ENCODE measurements at regions not wholly inside any gene's neighbourhood (a gene's known extent, or its start where the extent isn't known, plus 50 kb on each side); places are given as distances from the start of the nearest gene placed in this dataset.

GRCh38 chr4:184309241-184310170, 91.8 kb upstream of the ENPP6 start:
- H3K4me3 ChIP-seq (ENCODE audit: low read length in 2 of 2): no peak overlapping the region
- no peak overlapping the region for H3K9ac ChIP-seq (ENCODE audit: low read length in 2 of 2)
- H3K9me3 ChIP-seq (ENCODE audit: control insufficient read depth in 2 of 2, low read length in 2 of 2): no peaks in the 10 kb centered on the region
- H3K27me3 ChIP-seq (ENCODE audit: control insufficient read depth in 1 of 2, insufficient read depth in 2 of 2, low read length in 2 of 2): no peaks in the 10 kb centered on the region
- H3K27ac ChIP-seq (ENCODE audit: low read length): no peak overlapping the region
- H3K4me1 ChIP-seq (ENCODE audit: control insufficient read depth, insufficient read depth, low read length): peaks cover 4% of the 10 kb centered on the region
- no peaks in the 10 kb centered on the region for H3K36me3 ChIP-seq (ENCODE audit: control insufficient read depth in 2 of 2, insufficient read depth in 2 of 2, low read length in 2 of 2)

- no peaks in the 10 kb centered on the region for H3K27me3 ChIP-seq (ENCODE audit: control insufficient read depth in 1 of 2, insufficient read depth in 2 of 2, low read length in 2 of 2)
- H3K9me3 ChIP-seq (ENCODE audit: control insufficient read depth in 2 of 2, low read length in 2 of 2): no peaks in the 10 kb centered on the region
- no peak overlapping the region for H3K9ac ChIP-seq (ENCODE audit: low read length in 2 of 2)
- no peak overlapping the region for H3K27ac ChIP-seq (ENCODE audit: low read length)
- H3K4me3 ChIP-seq (ENCODE audit: low read length in 2 of 2): no peak overlapping the region
- H3K4me1 ChIP-seq (ENCODE audit: control insufficient read depth, insufficient read depth, low read length): peaks cover 4% of the 10 kb centered on the region
- H3K36me3 ChIP-seq (ENCODE audit: control insufficient read depth in 2 of 2, insufficient read depth in 2 of 2, low read length in 2 of 2): no peaks in the 10 kb centered on the region
Measured at GRCh38 chr4:184306949-184307348, 89.3 kb upstream of the ENPP6 start.

GRCh38 chr4:184306470-184306869, 88.8 kb upstream of the ENPP6 start:
- Histone ChIP-seq H3K27me3 (ENCODE audit: control insufficient read depth in 1 of 2, insufficient read depth in 2 of 2, low read length in 2 of 2) (no peaks in the 10 kb centered on the region), H3K9ac (ENCODE audit: low read length in 2 of 2) (no peak overlapping the region), H3K27ac (ENCODE audit: low read length) (no peak overlapping the region)

GRCh38 chr4:184300816-184301215, 83.1 kb upstream of the ENPP6 start:
- Histone ChIP-seq H3K36me3 (ENCODE audit: control insufficient read depth in 2 of 2, insufficient read depth in 2 of 2, low read length in 2 of 2) (no peaks in the 10 kb centered on the region), H3K27me3 (ENCODE audit: control insufficient read depth in 1 of 2, insufficient read depth in 2 of 2, low read length in 2 of 2) (no peaks in the 10 kb centered on the region), H3K4me3 (ENCODE audit: low read length in 2 of 2) (no peak overlapping the region)

More at GRCh38 chr4:184306470-184306869, 88.8 kb upstream of the ENPP6 start:
- no peak overlapping the region for H3K4me3 ChIP-seq (ENCODE audit: low read length in 2 of 2)
- peaks cover 4% of the 10 kb centered on the region for H3K4me1 ChIP-seq (ENCODE audit: control insufficient read depth, insufficient read depth, low read length)
- no peaks in the 10 kb centered on the region for H3K9me3 ChIP-seq (ENCODE audit: control insufficient read depth in 2 of 2, low read length in 2 of 2)
- H3K36me3 ChIP-seq (ENCODE audit: control insufficient read depth in 2 of 2, insufficient read depth in 2 of 2, low read length in 2 of 2): no peaks in the 10 kb centered on the region

GRCh38 chr4:184298254-184298653, 80.6 kb upstream of the ENPP6 start:
- no peak overlapping the region for H3K27ac ChIP-seq (ENCODE audit: low read length)

More at GRCh38 chr4:184300816-184301215, 83.1 kb upstream of the ENPP6 start:
- H3K9me3 ChIP-seq (ENCODE audit: control insufficient read depth in 2 of 2, low read length in 2 of 2): no peaks in the 10 kb centered on the region
- no peaks in the 10 kb centered on the region for H3K4me1 ChIP-seq (ENCODE audit: control insufficient read depth, insufficient read depth, low read length)
- no peak overlapping the region for H3K27ac ChIP-seq (ENCODE audit: low read length)
- H3K9ac ChIP-seq (ENCODE audit: low read length in 2 of 2): no peak overlapping the region

GRCh38 chr4:184295206-184295605, 77.5 kb upstream of the ENPP6 start:
- peaks cover 0 to 5% of the 10 kb centered on the region in 2 donors for H3K9me3 ChIP-seq (ENCODE audit: control insufficient read depth in 2 of 2, low read length in 2 of 2)
- no peak overlapping the region for H3K27ac ChIP-seq (ENCODE audit: low read length)
- H3K9ac ChIP-seq (ENCODE audit: low read length in 2 of 2): no peak overlapping the region
- H3K4me1 ChIP-seq (ENCODE audit: control insufficient read depth, insufficient read depth, low read length): no peaks in the 10 kb centered on the region
- no peaks in the 10 kb centered on the region for H3K36me3 ChIP-seq (ENCODE audit: control insufficient read depth in 2 of 2, insufficient read depth in 2 of 2, low read length in 2 of 2)
- no peaks in the 10 kb centered on the region for H3K27me3 ChIP-seq (ENCODE audit: control insufficient read depth in 1 of 2, insufficient read depth in 2 of 2, low read length in 2 of 2)
- no peak overlapping the region for H3K4me3 ChIP-seq (ENCODE audit: low read length in 2 of 2)

More at GRCh38 chr4:184298254-184298653, 80.6 kb upstream of the ENPP6 start:
- Histone ChIP-seq H3K4me1 (ENCODE audit: control insufficient read depth, insufficient read depth, low read length) (no peaks in the 10 kb centered on the region), H3K4me3 (ENCODE audit: low read length in 2 of 2) (no peak overlapping the region), H3K9me3 (ENCODE audit: control insufficient read depth in 2 of 2, low read length in 2 of 2) (peaks cover 0 to 5% of the 10 kb centered on the region in 2 donors), H3K27me3 (ENCODE audit: control insufficient read depth in 1 of 2, insufficient read depth in 2 of 2, low read length in 2 of 2) (no peaks in the 10 kb centered on the region), H3K36me3 (ENCODE audit: control insufficient read depth in 2 of 2, insufficient read depth in 2 of 2, low read length in 2 of 2) (no peaks in the 10 kb centered on the region), H3K9ac (ENCODE audit: low read length in 2 of 2) (no peak overlapping the region)

GRCh38 chr4:184294606-184295133, 77.0 kb upstream of the ENPP6 start:
- H3K9me3 ChIP-seq (ENCODE audit: control insufficient read depth in 2 of 2, low read length in 2 of 2): peaks cover 0 to 5% of the 10 kb centered on the region in 2 donors

GRCh38 chr4:184293552-184293951, 75.9 kb upstream of the ENPP6 start:
- Histone ChIP-seq H3K36me3 (ENCODE audit: control insufficient read depth in 2 of 2, insufficient read depth in 2 of 2, low read length in 2 of 2) (no peaks in the 10 kb centered on the region), H3K4me3 (ENCODE audit: low read length in 2 of 2) (no peak overlapping the region), H3K4me1 (ENCODE audit: control insufficient read depth, insufficient read depth, low read length) (no peaks in the 10 kb centered on the region), H3K27ac (ENCODE audit: low read length) (no peak overlapping the region), H3K9ac (ENCODE audit: low read length in 2 of 2) (no peak overlapping the region), H3K27me3 (ENCODE audit: control insufficient read depth in 1 of 2, insufficient read depth in 2 of 2, low read length in 2 of 2) (no peaks in the 10 kb centered on the region), H3K9me3 (ENCODE audit: control insufficient read depth in 2 of 2, low read length in 2 of 2) (peaks cover 0 to 5% of the 10 kb centered on the region in 2 donors)

More at GRCh38 chr4:184294606-184295133, 77.0 kb upstream of the ENPP6 start:
- Histone ChIP-seq H3K9ac (ENCODE audit: low read length in 2 of 2) (no peak overlapping the region), H3K4me3 (ENCODE audit: low read length in 2 of 2) (no peak overlapping the region), H3K27me3 (ENCODE audit: control insufficient read depth in 1 of 2, insufficient read depth in 2 of 2, low read length in 2 of 2) (no peaks in the 10 kb centered on the region), H3K36me3 (ENCODE audit: control insufficient read depth in 2 of 2, insufficient read depth in 2 of 2, low read length in 2 of 2) (no peaks in the 10 kb centered on the region), H3K4me1 (ENCODE audit: control insufficient read depth, insufficient read depth, low read length) (no peaks in the 10 kb centered on the region), H3K27ac (ENCODE audit: low read length) (no peak overlapping the region)

- H3K9ac ChIP-seq (ENCODE audit: low read length in 2 of 2): no peak overlapping the region
- no peaks in the 10 kb centered on the region for H3K27me3 ChIP-seq (ENCODE audit: control insufficient read depth in 1 of 2, insufficient read depth in 2 of 2, low read length in 2 of 2)
- no peak overlapping the region for H3K4me3 ChIP-seq (ENCODE audit: low read length in 2 of 2)
- H3K9me3 ChIP-seq (ENCODE audit: control insufficient read depth in 2 of 2, low read length in 2 of 2): peaks cover 0 to 5% of the 10 kb centered on the region in 2 donors
- H3K36me3 ChIP-seq (ENCODE audit: control insufficient read depth in 2 of 2, insufficient read depth in 2 of 2, low read length in 2 of 2): no peaks in the 10 kb centered on the region
- no peak overlapping the region for H3K27ac ChIP-seq (ENCODE audit: low read length)
- peaks cover 4% of the 10 kb centered on the region for H3K4me1 ChIP-seq (ENCODE audit: control insufficient read depth, insufficient read depth, low read length)
Measured at GRCh38 chr4:184292877-184293276, 75.2 kb upstream of the ENPP6 start.

GRCh38 chr4:184292465-184292867, 74.8 kb upstream of the ENPP6 start:
- Histone ChIP-seq H3K27ac (ENCODE audit: low read length) (no peak overlapping the region), H3K9me3 (ENCODE audit: control insufficient read depth in 2 of 2, low read length in 2 of 2) (peaks cover 0 to 5% of the 10 kb centered on the region in 2 donors), H3K4me3 (ENCODE audit: low read length in 2 of 2) (no peak overlapping the region), H3K9ac (ENCODE audit: low read length in 2 of 2) (no peak overlapping the region), H3K36me3 (ENCODE audit: control insufficient read depth in 2 of 2, insufficient read depth in 2 of 2, low read length in 2 of 2) (no peaks in the 10 kb centered on the region), H3K4me1 (ENCODE audit: control insufficient read depth, insufficient read depth, low read length) (peaks cover 8% of the 10 kb centered on the region), H3K27me3 (ENCODE audit: control insufficient read depth in 1 of 2, insufficient read depth in 2 of 2, low read length in 2 of 2) (no peaks in the 10 kb centered on the region)

GRCh38 chr4:184289179-184289535, 71.5 kb upstream of the ENPP6 start:
- Histone ChIP-seq H3K36me3 (ENCODE audit: control insufficient read depth in 2 of 2, insufficient read depth in 2 of 2, low read length in 2 of 2) (no peaks in the 10 kb centered on the region), H3K9ac (ENCODE audit: low read length in 2 of 2) (no peak overlapping the region), H3K4me3 (ENCODE audit: low read length in 2 of 2) (no peak overlapping the region), H3K9me3 (ENCODE audit: control insufficient read depth in 2 of 2, low read length in 2 of 2) (no peaks in the 10 kb centered on the region), H3K27ac (ENCODE audit: low read length) (no peak overlapping the region), H3K27me3 (ENCODE audit: control insufficient read depth in 1 of 2, insufficient read depth in 2 of 2, low read length in 2 of 2) (no peaks in the 10 kb centered on the region), H3K4me1 (ENCODE audit: control insufficient read depth, insufficient read depth, low read length) (peaks cover 9% of the 10 kb centered on the region)

All from stomach smooth muscle (tissue), 2 donors.